Neuronal stem cell (in vitro differentiated cells): ENCODE measurements at regions not wholly inside any gene's neighbourhood (a gene's known extent, or its start where the extent isn't known, plus 50 kb on each side); places are given as distances from the start of the nearest gene placed in this dataset.

ENCODE experiments used
- DNase-seq: peaks from one replicate; pipeline ENCODE4 v3.0.0-alpha.2; 2013; ENCODE audit warnings: low spot score
- H2AFZ ChIP-seq: one replicate; pipeline ENCODE4 v1.6.1; 2013; ENCODE audit warnings: mild to moderate bottlenecking, low read length, inconsistent platforms
- H2AK5ac ChIP-seq: 2 replicates; pipeline ENCODE4 v1.6.1; 2013; ENCODE audit warnings: low read depth, mild to moderate bottlenecking, inconsistent platforms, low read length, moderate library complexity, mixed read lengths
- H2BK120ac ChIP-seq: 2 replicates; pipeline ENCODE4 v1.6.1; 2013; ENCODE audit warnings: low read depth, mild to moderate bottlenecking, inconsistent platforms, low read length, moderate library complexity, mixed read lengths
- H2BK12ac ChIP-seq: one replicate; pipeline ENCODE4 v1.6.1; 2013; ENCODE audit warnings: low read length, inconsistent platforms
- H2BK15ac ChIP-seq: 2 replicates; pipeline ENCODE4 v1.6.1; 2013; ENCODE audit warnings: mild to moderate bottlenecking, low read length, inconsistent platforms, mixed read lengths
- H2BK5ac ChIP-seq: one replicate; pipeline ENCODE4 v1.6.1; 2013; ENCODE audit warnings: inconsistent platforms, mild to moderate bottlenecking, low read length, moderate library complexity
- H3K14ac ChIP-seq: one replicate; pipeline ENCODE4 v1.6.1; 2013; ENCODE audit warnings: low read length, inconsistent platforms
- H3K18ac ChIP-seq: 2 replicates; pipeline ENCODE4 v1.6.1; 2013; ENCODE audit warnings: low read length, inconsistent platforms
- H3K23ac ChIP-seq: 2 replicates; pipeline ENCODE4 v1.6.1; 2013; ENCODE audit warnings: low read depth, mild to moderate bottlenecking, mixed read lengths, low read length, inconsistent platforms; ENCODE audit not compliant: poor library complexity
- H3K27ac ChIP-seq: replicated peaks from 3 replicates; pipeline ENCODE4 v1.5.1; 2013; ENCODE audit warnings: low read length, inconsistent platforms
- H3K27me3 ChIP-seq, 3 experiments: 2 replicates each; pipeline ENCODE4 v1.6.1; 2013; ENCODE audit warnings: low read length in 3 of 3, mild to moderate bottlenecking in 2 of 3, inconsistent platforms in 1 of 3, low read depth in 1 of 3, mixed read lengths in 1 of 3, moderate library complexity in 1 of 3; ENCODE audit not compliant: control insufficient read depth in 3 of 3, insufficient read depth in 3 of 3
- H3K36me3 ChIP-seq, 2 donors: replicated peaks in 1 of 2; 2 replicates each; pipeline ENCODE4 v1.6.1; 2013; ENCODE audit warnings: low read length in 2 of 2; ENCODE audit not compliant: control insufficient read depth in 2 of 2, insufficient read depth in 2 of 2
- H3K4ac ChIP-seq: 2 replicates; pipeline ENCODE4 v1.6.1; 2013; ENCODE audit warnings: inconsistent platforms, mild to moderate bottlenecking, low read length, moderate library complexity
- H3K4me1 ChIP-seq, 2 donors: 1 replicate in 1 of 2; 2 replicates in 1 of 2; pipeline ENCODE4 v1.6.1; 2013; ENCODE audit warnings: low read length in 2 of 2, low read depth in 1 of 2; ENCODE audit not compliant: control insufficient read depth in 2 of 2, insufficient read depth in 1 of 2
- H3K4me2 ChIP-seq: one replicate; pipeline ENCODE4 v1.6.1; 2013; ENCODE audit warnings: mild to moderate bottlenecking, low read length, inconsistent platforms; ENCODE audit not compliant: insufficient read depth, poor library complexity, severe bottlenecking
- H3K4me3 ChIP-seq, 2 donors: 2 replicates each; pipeline ENCODE4 v1.5.1; 2013; ENCODE audit warnings: low read length in 2 of 2, mild to moderate bottlenecking in 2 of 2, inconsistent platforms in 1 of 2, moderate library complexity in 1 of 2
- H3K79me1 ChIP-seq: one replicate; pipeline ENCODE4 v1.6.1; 2013; ENCODE audit warnings: low read depth, mild to moderate bottlenecking, inconsistent platforms, low read length, moderate library complexity
- H3K9ac ChIP-seq: one replicate; pipeline ENCODE4 v1.6.1; 2013; ENCODE audit warnings: mild to moderate bottlenecking, low read depth, low read length, inconsistent platforms; ENCODE audit not compliant: poor library complexity
- H3K9me3 ChIP-seq, 2 donors: replicated peaks in 1 of 2; 2 replicates each; pipeline versions ENCODE3 to v1.6.1; 2013; ENCODE audit warnings: low read length in 2 of 2, mild to moderate bottlenecking in 2 of 2, inconsistent platforms in 1 of 2, low read depth in 1 of 2, mixed read lengths in 1 of 2, moderate library complexity in 1 of 2; ENCODE audit not compliant: control insufficient read depth in 2 of 2, insufficient read depth in 1 of 2
- H4K8ac ChIP-seq: one replicate; pipeline ENCODE4 v1.6.1; 2013; ENCODE audit warnings: low read depth, mild to moderate bottlenecking, inconsistent platforms, low read length, moderate library complexity
- H4K91ac ChIP-seq: one replicate; pipeline ENCODE4 v1.6.1; 2013; ENCODE audit warnings: low read length, low read depth, mild to moderate bottlenecking, inconsistent platforms; ENCODE audit not compliant: poor library complexity
- WGBS, 2 donors: extraction: QIAGEN DNeasy Blood & Tissue Kit; methylation state at CpG; one replicate each; pipeline ENCODE4 v1.1.7; 2013; ENCODE audit warnings: missing lambda C conversion rate in 2 of 2, mixed read lengths in 1 of 2; ENCODE audit not compliant: insufficient read length in 2 of 2, insufficient replicate concordance in 1 of 2; ENCODE audit errors: extremely low coverage in 2 of 2; 5-methylcytosine and 5-hydroxymethylcytosine counted together

DNA sequence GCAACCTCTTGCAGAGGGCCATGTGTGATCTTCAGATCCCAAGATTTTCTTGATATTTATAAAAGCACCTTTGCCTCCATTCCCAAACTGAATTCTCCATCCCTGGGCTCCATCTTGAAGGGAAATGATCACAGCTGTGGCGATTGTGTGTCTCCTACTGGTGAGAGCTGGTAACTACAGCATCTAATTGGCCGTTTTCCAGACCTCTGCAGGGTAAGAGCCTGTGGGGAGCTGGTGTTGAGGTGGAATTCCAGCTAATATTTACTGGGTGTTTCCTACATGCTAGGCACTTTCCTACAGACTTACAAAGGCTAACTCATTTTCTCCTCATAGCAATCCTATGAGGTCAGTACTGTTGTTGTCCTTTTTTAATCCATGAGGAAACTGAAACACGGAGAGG is 59.2 kb upstream of the FNDC1 start:
- Histone ChIP-seq H3K79me1 (peaks cover 2% of the 10 kb centered on the region), H2BK12ac (no peak overlapping the region), H3K14ac (no peak overlapping the region), H2BK15ac (no peak overlapping the region), H3K27me3 (peaks cover 0 to 2% (median 0%) of the 10 kb centered on the region in 3 experiments), H2BK5ac (no peak overlapping the region), H3K23ac (no peak overlapping the region), H2BK120ac (no peak overlapping the region), H3K36me3 (no peaks in the 10 kb centered on the region), H3K27ac (no peak overlapping the region), H4K91ac (no peak overlapping the region), H3K4ac (no peak overlapping the region), H4K8ac (no peak overlapping the region), H3K4me2 (no peak overlapping the region), H3K9me3 (no peaks in the 10 kb centered on the region), H2AK5ac (no peak overlapping the region), H3K4me1 (peaks cover 0 to 4% of the 10 kb centered on the region in 2 donors), H3K9ac (no peak overlapping the region), H3K18ac (no peak overlapping the region), H2AFZ (no peak overlapping the region), H3K4me3 (no peak overlapping the region)
- WGBS, 2 donors = no CpG with 5 or more reads among the region's 3 CpGs
- peak; percentile 51 for DNase-seq

GRCh38 chr6:159109391-159109790 is 59.8 kb upstream of the FNDC1 start:
- Histone ChIP-seq H2AK5ac (no peak overlapping the region), H2AFZ (no peak overlapping the region), H2BK12ac (no peak overlapping the region), H3K9ac (no peak overlapping the region), H3K27me3 (peaks cover 0 to 7% (median 0%) of the 10 kb centered on the region in 3 experiments), H3K36me3 (no peaks in the 10 kb centered on the region), H3K4me3 (peak overlapping the region in 1 of 2 donors; percentile 27), H3K18ac (no peak overlapping the region), H3K4ac (no peak overlapping the region), H2BK15ac (no peak overlapping the region), H2BK120ac (no peak overlapping the region), H3K4me2 (no peak overlapping the region), H3K79me1 (peaks cover 2% of the 10 kb centered on the region), H3K14ac (no peak overlapping the region), H2BK5ac (no peak overlapping the region), H3K4me1 (peaks cover 0 to 4% of the 10 kb centered on the region in 2 donors), H4K91ac (no peak overlapping the region), H3K23ac (no peak overlapping the region), H3K27ac (no peak overlapping the region), H4K8ac (no peak overlapping the region), H3K9me3 (no peaks in the 10 kb centered on the region)
- no CpG with 5 or more reads among the region's 1 CpG for WGBS, 2 donors
- DNase-seq = no peak

DNA sequence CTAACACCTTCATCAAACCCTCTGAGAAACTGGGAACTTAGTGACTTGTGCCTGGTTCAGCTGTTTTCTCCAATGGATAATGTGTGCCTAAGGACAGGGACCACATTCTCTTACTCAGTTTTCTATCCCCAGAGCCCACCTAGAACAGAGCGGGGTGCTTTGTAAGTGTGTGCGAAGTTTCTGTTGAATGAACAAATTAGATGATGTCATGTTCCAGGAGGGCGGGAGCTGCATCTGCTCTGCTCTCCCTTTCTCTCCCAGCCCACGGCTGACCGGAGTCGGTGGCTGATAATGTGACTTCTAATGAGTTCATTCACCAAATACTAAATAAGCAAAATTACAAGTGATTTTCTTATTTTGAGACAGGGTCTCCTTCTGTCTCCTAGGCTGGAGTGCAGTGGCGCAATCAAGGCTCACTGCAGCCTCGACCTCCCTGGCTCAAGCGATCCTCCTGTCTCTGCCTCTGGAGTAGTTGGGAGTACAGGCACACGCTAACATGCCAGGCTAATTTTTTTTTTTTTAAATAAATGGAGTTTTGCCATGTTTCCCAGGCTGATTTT is 60.7 kb upstream of the FNDC1 start:
- H3K4me1 ChIP-seq = peaks cover 0 to 4% of the 10 kb centered on the region in 2 donors
- no peak overlapping the region for H2BK15ac ChIP-seq
- H4K8ac ChIP-seq = no peak overlapping the region
- no peak overlapping the region for H2AFZ ChIP-seq
- H3K23ac ChIP-seq = no peak overlapping the region
- no peaks in the 10 kb centered on the region for H3K9me3 ChIP-seq
- H4K91ac ChIP-seq = no peak overlapping the region
- H3K18ac ChIP-seq = no peak overlapping the region
- H2BK12ac ChIP-seq = no peak overlapping the region
- no peak overlapping the region for H3K14ac ChIP-seq
- no peak overlapping the region for H3K27ac ChIP-seq
- H3K9ac ChIP-seq = no peak overlapping the region
- no peak overlapping the region for H2BK5ac ChIP-seq
- H2AK5ac ChIP-seq = no peak overlapping the region
- DNase-seq = no peak
- no peak overlapping the region for H3K4me2 ChIP-seq
- peaks cover 2% of the 10 kb centered on the region for H3K79me1 ChIP-seq
- no peak overlapping the region for H3K4ac ChIP-seq
- H3K36me3 ChIP-seq = no peaks in the 10 kb centered on the region
- H3K27me3 ChIP-seq = peaks cover 0 to 15% (median 0%) of the 10 kb centered on the region in 3 experiments
- no peak overlapping the region for H2BK120ac ChIP-seq
- no CpG with 5 or more reads among the region's 10 CpGs for WGBS, 2 donors
- H3K4me3 ChIP-seq = no peak overlapping the region

GRCh38 chr6:159107451-159108260 is 61.5 kb upstream of the FNDC1 start:
- Histone ChIP-seq H2BK5ac (no peak overlapping the region), H2BK120ac (no peak overlapping the region), H3K4ac (no peak overlapping the region), H3K18ac (peak overlapping the region; percentile 11), H3K79me1 (no peaks in the 10 kb centered on the region), H4K91ac (no peak overlapping the region), H3K27me3 (peaks cover 0 to 18% (median 0%) of the 10 kb centered on the region in 3 experiments), H3K23ac (no peak overlapping the region), H4K8ac (no peak overlapping the region), H2AK5ac (no peak overlapping the region), H2AFZ (peak overlapping the region; percentile 43), H3K9ac (no peak overlapping the region), H3K4me2 (no peak overlapping the region), H3K27ac (no peak overlapping the region), H3K9me3 (no peaks in the 10 kb centered on the region), H2BK15ac (no peak overlapping the region), H2BK12ac (no peak overlapping the region), H3K4me1 (peaks cover 0 to 1% of the 10 kb centered on the region in 2 donors), H3K4me3 (no peak overlapping the region), H3K14ac (no peak overlapping the region), H3K36me3 (no peaks in the 10 kb centered on the region)
- no CpG with 5 or more reads among the region's 19 CpGs for WGBS, 2 donors
- DNase-seq = no peak
